Retinal pigment epithelial cell (primary cell): ENCODE measurements at regions not wholly inside any gene's neighbourhood (a gene's known extent, or its start where the extent isn't known, plus 50 kb on each side); places are given as distances from the start of the nearest gene placed in this dataset.
"Not testable (repeated sequence)": the region's sequence is repeated elsewhere in the genome, so short reads cannot be mapped to it uniquely, and the experiment has no call there.

Source experiments
- DNase-seq: peaks from one replicate; pipeline ENCODE4 v3.0.0-alpha.2; 2010; ENCODE audit warnings: low read depth
- H3K4me3 ChIP-seq: 2 replicates; pipeline ENCODE4 v1.5.1; 2011; ENCODE audit warnings: mild to moderate bottlenecking, low read length, control low read depth, moderate library complexity
- TF ChIP-seq, protein P1 (sequence below): conservative IDR thresholded peaks from 2 replicates; pipeline ENCODE4 v1.5.1; 2011; ENCODE audit warnings: low read depth, low read length, control low read depth, inconsistent platforms

GRCh38 chrX:27254656-27255055, 208.5 kb downstream of the PPP4R3C start:
- no peak overlapping the region for H3K4me3 ChIP-seq
- TF ChIP-seq, protein P1, sequence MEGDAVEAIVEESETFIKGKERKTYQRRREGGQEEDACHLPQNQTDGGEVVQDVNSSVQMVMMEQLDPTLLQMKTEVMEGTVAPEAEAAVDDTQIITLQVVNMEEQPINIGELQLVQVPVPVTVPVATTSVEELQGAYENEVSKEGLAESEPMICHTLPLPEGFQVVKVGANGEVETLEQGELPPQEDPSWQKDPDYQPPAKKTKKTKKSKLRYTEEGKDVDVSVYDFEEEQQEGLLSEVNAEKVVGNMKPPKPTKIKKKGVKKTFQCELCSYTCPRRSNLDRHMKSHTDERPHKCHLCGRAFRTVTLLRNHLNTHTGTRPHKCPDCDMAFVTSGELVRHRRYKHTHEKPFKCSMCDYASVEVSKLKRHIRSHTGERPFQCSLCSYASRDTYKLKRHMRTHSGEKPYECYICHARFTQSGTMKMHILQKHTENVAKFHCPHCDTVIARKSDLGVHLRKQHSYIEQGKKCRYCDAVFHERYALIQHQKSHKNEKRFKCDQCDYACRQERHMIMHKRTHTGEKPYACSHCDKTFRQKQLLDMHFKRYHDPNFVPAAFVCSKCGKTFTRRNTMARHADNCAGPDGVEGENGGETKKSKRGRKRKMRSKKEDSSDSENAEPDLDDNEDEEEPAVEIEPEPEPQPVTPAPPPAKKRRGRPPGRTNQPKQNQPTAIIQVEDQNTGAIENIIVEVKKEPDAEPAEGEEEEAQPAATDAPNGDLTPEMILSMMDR, result no peak
- DNase-seq, result no peak

DNA sequence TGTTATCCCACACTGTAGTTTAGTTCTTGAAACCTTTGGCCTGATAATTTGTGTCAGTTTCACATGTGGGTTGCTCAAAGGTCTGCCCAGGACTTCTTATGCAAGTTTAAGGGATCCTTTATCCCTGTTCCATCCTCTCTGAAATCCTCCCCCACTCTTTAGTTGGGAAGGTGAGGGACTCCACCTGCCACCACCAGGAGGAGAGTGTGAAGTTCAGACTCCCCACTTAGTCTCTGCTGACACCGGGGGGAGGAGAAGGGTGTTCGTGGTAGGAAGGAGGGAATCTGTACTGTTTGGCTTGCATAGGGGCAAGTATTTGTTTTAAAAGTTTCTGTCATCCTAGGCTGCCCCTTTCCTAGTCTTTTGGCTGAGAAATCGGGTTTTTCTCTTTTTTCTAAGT, 211.8 kb downstream of the PPP4R3C start:
- TF ChIP-seq, protein P1, result no peak
- H3K4me3 ChIP-seq, result no peak overlapping the region
- no peak for DNase-seq

GRCh38 chrX:27242581-27242980, 220.6 kb downstream of the PPP4R3C start:
- TF ChIP-seq, protein P1, result no peak
- no peak overlapping the region for H3K4me3 ChIP-seq
- DNase-seq, result no peak

- H3K4me3 ChIP-seq, result no peak overlapping the region
- TF ChIP-seq, protein P1, result no peak
- no peak for DNase-seq
These were observed 221.2 kb downstream of the PPP4R3C start for GRCh38 chrX:27241981-27242380.

DNA sequence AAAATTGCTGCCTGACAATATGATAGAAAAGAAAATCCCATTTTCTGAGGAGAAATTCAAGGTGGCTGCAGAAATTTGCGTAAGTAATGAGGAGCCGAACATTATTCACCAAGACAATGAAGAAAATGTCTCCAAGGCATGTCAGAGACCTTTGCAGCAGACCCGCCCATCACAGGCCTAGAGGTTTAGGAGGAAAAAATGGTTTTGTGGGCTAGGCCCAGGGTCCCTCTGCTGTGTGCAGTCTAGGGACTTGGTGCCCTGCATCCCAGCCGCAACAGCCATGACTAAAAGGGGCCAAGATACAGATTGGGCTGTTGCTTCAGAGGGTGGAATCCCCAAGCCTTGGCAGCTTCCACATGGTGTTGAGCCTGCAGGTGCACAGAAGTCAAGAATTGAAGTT, 223.1 kb downstream of the PPP4R3C start:
- not testable (repeated sequence) for DNase-seq, H3K4me3 ChIP-seq

DNA sequence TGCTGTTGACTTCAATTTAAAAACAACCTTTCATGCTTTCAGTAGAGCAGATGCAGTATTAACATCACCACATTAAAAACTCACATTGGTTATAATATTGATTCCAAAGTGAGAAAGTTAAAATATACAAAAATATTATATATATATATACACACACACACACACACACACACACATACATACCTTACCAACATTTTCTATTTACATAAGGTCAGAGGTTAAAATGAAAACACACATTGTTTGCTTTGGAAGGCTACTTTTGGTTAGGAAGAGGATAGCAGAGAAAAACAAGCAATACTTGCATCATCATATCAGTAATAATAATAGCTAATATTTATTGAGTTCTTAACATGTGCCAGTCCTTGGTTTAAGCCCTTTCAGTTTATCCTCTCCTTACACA, 226.5 kb downstream of the PPP4R3C start:
- H3K4me3 ChIP-seq, result no peak overlapping the region
- DNase-seq, result no peak
- TF ChIP-seq, protein P1, result no peak

GRCh38 chrX:27229721-27230120, 233.4 kb downstream of the PPP4R3C start:
- H3K4me3 ChIP-seq, result no peak overlapping the region
- TF ChIP-seq, protein P1, result no peak
- no peak for DNase-seq

DNA sequence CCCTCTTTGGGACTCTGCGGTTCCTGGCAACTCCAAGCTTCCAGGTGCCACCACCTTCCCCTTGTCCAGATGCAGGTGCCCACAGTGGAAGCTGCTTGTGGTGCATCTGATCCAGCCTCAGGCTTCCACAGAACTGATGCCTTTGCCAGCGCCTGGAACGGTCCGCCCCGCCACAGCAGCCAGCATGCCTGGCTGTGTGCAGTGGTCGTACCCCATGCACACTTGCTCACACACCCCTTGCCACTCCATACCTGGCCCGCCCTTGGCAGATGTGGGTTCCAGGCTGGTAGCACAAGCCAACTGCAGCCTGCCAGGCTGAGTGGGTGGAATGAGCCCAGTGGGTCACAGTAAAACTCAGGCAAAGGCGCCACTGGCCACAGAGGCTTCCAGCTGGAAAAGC, 240.5 kb downstream of the PPP4R3C start:
- DNase-seq, result no peak
- no peak overlapping the region for H3K4me3 ChIP-seq
- TF ChIP-seq, protein P1, result no peak
